ENCODE measurements at regions not wholly inside any gene's neighbourhood (a gene's known extent, or its start where the extent isn't known, plus 50 kb on each side); places are given as distances from the start of the nearest gene placed in this dataset.
"Not testable (repeated sequence)": the region's sequence is repeated elsewhere in the genome, so short reads cannot be mapped to it uniquely, and the experiment has no call there.

DNA sequence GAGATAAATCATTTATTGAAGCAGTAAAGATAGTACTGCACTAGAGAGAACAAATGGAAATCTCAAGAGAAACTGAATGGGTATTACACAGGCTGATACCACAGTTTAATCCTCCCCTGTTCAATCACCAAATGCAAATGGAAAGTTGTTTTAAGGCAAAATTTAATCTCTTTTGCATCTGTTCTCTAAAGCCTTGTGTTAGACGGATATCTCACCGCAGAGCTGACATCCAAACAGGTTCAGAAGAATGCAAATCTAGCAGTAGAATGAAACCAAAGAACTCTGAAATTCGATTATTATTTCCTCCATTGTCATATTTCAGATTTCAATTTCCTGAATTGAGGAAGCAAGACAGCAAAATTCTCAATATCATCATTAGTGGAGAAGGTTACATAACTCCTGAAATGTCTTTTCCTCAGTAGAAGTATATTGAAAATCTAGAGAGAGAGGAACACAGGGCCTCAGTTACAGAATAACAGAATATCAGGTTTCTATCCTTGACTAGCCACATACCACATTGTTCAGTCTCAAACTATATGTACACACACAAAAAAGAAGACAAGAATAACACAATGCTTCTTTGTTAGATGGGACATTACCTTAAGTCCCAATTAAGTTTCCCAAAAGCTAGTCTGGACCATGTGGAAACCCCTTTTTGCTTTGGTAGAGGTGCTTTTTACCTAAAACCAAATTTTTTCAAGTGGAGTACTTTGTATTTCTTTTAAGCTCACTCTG, 94.1 kb upstream of the BANK1 start:
- no peak for DNase-seq (ENCODE audit: low spot score)
- CTCF ChIA-PET, result no interaction called here
- H3K27ac ChIP-seq (ENCODE audit: low read depth, low read length, poor library complexity, severe bottlenecking), result no peak overlapping the region
- TF ChIP-seq, protein P1, sequence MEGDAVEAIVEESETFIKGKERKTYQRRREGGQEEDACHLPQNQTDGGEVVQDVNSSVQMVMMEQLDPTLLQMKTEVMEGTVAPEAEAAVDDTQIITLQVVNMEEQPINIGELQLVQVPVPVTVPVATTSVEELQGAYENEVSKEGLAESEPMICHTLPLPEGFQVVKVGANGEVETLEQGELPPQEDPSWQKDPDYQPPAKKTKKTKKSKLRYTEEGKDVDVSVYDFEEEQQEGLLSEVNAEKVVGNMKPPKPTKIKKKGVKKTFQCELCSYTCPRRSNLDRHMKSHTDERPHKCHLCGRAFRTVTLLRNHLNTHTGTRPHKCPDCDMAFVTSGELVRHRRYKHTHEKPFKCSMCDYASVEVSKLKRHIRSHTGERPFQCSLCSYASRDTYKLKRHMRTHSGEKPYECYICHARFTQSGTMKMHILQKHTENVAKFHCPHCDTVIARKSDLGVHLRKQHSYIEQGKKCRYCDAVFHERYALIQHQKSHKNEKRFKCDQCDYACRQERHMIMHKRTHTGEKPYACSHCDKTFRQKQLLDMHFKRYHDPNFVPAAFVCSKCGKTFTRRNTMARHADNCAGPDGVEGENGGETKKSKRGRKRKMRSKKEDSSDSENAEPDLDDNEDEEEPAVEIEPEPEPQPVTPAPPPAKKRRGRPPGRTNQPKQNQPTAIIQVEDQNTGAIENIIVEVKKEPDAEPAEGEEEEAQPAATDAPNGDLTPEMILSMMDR (conservative IDR thresholded peaks at IDR 0.05; ENCODE audit: low read depth, low read length), result no peak
- no peak for TF ChIP-seq EZH2 (IDR thresholded peaks at IDR 0.05; ENCODE audit: borderline replicate concordance, low read depth, low read length, poor library complexity, severe bottlenecking)
- H3K36me3 ChIP-seq (ENCODE audit: insufficient read depth, low read length, poor library complexity, severe bottlenecking), result no peaks in the 10 kb centered on the region
- H3K4me1 ChIP-seq (ENCODE audit: insufficient read depth, low read length, poor library complexity, severe bottlenecking), result peaks cover 6% of the 10 kb centered on the region
- no peaks in the 10 kb centered on the region for H3K9me3 ChIP-seq (ENCODE audit: low read depth, low read length, poor library complexity, severe bottlenecking)
- intact Hi-C loops (cut with micrococcal nuclease; ENCODE audit: unreplicated experiment), result no loop called here
- POLR2A ChIA-PET (ENCODE audit: low non-redundant PET), result no interaction called here
- H3K4me3 ChIP-seq (ENCODE audit: low read depth, low read length, poor library complexity, severe bottlenecking), result no peak overlapping the region
- H3K27me3 ChIP-seq (replicated peaks; ENCODE audit: insufficient read depth, low read depth, low read length, poor library complexity), result no peaks in the 10 kb centered on the region
- no TSS peak for BruUV-seq (replicated peaks)

DNA sequence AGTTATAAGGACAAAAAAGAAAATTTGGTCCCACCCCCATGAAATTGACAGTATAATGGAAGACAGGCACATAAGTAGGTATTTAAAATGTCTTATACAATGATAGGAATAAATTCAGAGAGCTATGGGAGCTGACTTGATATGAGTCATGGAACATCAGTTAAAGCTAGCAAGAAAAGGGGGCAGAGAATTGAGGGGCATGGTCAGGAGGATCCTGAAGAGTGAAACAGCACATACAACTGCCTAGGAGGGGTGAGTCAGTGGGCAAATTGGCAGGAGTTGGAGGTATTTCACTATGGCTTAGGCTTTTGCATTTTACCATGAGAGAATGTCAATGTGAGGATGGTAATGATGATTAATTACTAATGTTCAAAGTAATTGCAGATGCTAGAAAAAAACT, 95.4 kb upstream of the BANK1 start:
- Histone ChIP-seq H3K36me3 (ENCODE audit: insufficient read depth, low read length, poor library complexity, severe bottlenecking) (no peaks in the 10 kb centered on the region), H3K4me3 (ENCODE audit: low read depth, low read length, poor library complexity, severe bottlenecking) (no peak overlapping the region), H3K9me3 (ENCODE audit: low read depth, low read length, poor library complexity, severe bottlenecking) (no peaks in the 10 kb centered on the region), H3K4me1 (ENCODE audit: insufficient read depth, low read length, poor library complexity, severe bottlenecking) (peaks cover 4% of the 10 kb centered on the region), H3K27ac (ENCODE audit: low read depth, low read length, poor library complexity, severe bottlenecking) (no peak overlapping the region), H3K27me3 (replicated peaks; ENCODE audit: insufficient read depth, low read depth, low read length, poor library complexity) (no peaks in the 10 kb centered on the region)
- CTCF ChIA-PET, result no interaction called here
- no peak for DNase-seq (ENCODE audit: low spot score)
- POLR2A ChIA-PET (ENCODE audit: low non-redundant PET), result no interaction called here
- intact Hi-C loops (cut with micrococcal nuclease; ENCODE audit: unreplicated experiment), result no loop called here
- no TSS peak for BruUV-seq (replicated peaks)
- TF ChIP-seq, protein P1 (conservative IDR thresholded peaks at IDR 0.05; ENCODE audit: low read depth, low read length), result no peak
- TF ChIP-seq EZH2 (IDR thresholded peaks at IDR 0.05; ENCODE audit: borderline replicate concordance, low read depth, low read length, poor library complexity, severe bottlenecking), result no peak

DNA sequence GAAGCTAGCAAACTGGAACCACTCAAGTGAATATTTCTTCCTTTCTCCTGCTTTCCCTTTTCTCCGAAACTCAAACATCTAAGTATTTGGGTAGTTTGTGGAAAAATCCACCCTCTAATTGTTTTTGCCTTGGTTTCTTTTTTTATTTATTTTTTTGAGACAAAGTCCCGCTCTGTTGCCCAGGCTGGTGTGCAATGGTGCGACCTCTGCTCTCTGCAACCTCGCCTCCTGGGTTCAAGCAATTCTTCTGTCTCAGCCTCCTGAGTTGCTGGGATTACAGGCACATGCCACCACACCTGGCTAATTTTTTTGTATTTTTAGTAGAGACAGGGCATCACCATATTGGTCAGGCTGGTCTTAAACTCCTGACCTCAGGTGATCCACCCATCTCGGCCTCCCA, 96.1 kb upstream of the BANK1 start:
- DNase-seq (ENCODE audit: low spot score); POLR2A ChIA-PET (ENCODE audit: low non-redundant PET): not testable (repeated sequence)

DNA sequence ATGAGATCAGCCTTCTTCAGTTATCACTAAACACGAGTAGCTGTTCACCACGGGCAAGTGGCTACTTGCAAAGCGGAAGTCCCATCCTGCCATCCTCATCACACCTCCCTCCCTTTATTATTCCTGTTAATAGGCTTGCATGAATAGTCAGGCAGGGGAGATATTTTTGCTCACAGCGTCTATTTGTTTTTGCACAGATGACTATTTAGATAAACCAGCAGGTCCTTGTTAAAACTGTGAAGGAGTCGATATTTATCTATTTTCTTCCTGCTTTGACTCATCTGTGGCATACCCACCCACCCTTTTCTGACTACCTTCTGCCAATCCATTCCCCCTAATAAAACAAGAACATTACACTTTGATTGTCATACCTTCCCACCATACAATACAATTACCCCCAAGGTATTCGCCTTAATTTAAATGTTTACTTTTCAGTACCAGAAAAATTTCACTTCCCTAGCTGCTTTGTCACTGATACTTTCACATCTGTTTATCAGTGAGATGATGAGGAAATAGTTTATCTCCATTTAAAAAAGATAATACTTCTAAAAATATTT, 96.6 kb upstream of the BANK1 start:
- no TSS peak for BruUV-seq (replicated peaks)
- Histone ChIP-seq H3K27ac (ENCODE audit: low read depth, low read length, poor library complexity, severe bottlenecking) (no peak overlapping the region), H3K4me3 (ENCODE audit: low read depth, low read length, poor library complexity, severe bottlenecking) (no peak overlapping the region), H3K36me3 (ENCODE audit: insufficient read depth, low read length, poor library complexity, severe bottlenecking) (no peaks in the 10 kb centered on the region), H3K27me3 (replicated peaks; ENCODE audit: insufficient read depth, low read depth, low read length, poor library complexity) (no peaks in the 10 kb centered on the region), H3K4me1 (ENCODE audit: insufficient read depth, low read length, poor library complexity, severe bottlenecking) (peaks cover 4% of the 10 kb centered on the region), H3K9me3 (ENCODE audit: low read depth, low read length, poor library complexity, severe bottlenecking) (no peaks in the 10 kb centered on the region)
- ChIA-PET CTCF (no interaction called here), POLR2A (ENCODE audit: low non-redundant PET) (no interaction called here)
- intact Hi-C loops (cut with micrococcal nuclease; ENCODE audit: unreplicated experiment), result no loop called here
- no peak for TF ChIP-seq EZH2 (IDR thresholded peaks at IDR 0.05; ENCODE audit: borderline replicate concordance, low read depth, low read length, poor library complexity, severe bottlenecking)
- TF ChIP-seq, protein P1 (conservative IDR thresholded peaks at IDR 0.05; ENCODE audit: low read depth, low read length), result no peak
- DNase-seq (ENCODE audit: low spot score), result no peak

More for the DNA sequence above, 96.1 kb upstream of the BANK1 start:
- H3K36me3 ChIP-seq (ENCODE audit: insufficient read depth, low read length, poor library complexity, severe bottlenecking); H3K27ac ChIP-seq (ENCODE audit: low read depth, low read length, poor library complexity, severe bottlenecking); intact Hi-C loops (cut with micrococcal nuclease; ENCODE audit: unreplicated experiment); H3K9me3 ChIP-seq (ENCODE audit: low read depth, low read length, poor library complexity, severe bottlenecking); H3K27me3 ChIP-seq (replicated peaks; ENCODE audit: insufficient read depth, low read depth, low read length, poor library complexity); CTCF ChIA-PET; H3K4me3 ChIP-seq (ENCODE audit: low read depth, low read length, poor library complexity, severe bottlenecking); BruUV-seq (replicated peaks); H3K4me1 ChIP-seq (ENCODE audit: insufficient read depth, low read length, poor library complexity, severe bottlenecking): not testable (repeated sequence)

Measured in A673 (cell line).